Activated CD8-positive, alpha-beta T cell treated with anti-CD3 and anti-CD28 coated beads for 36 hours (primary cell): ENCODE measurements at regions not wholly inside any gene's neighbourhood (a gene's known extent, or its start where the extent isn't known, plus 50 kb on each side); places are given as distances from the start of the nearest gene placed in this dataset.

ENCODE experiments used
- ATAC-seq: fragments of 200-7000 bp; cut with Tn5 transposase; one replicate; pipeline ENCODE4 v1.10.0; 2021; ENCODE audit warnings: mild to moderate bottlenecking, moderate library complexity
- CTCF ChIA-PET: fragments of 350-600 bp; sonication (Branson Sonifier 250); formaldehyde crosslinking; loops from one replicate; lab custom pipeline; 2021; ENCODE audit warnings: antibody characterized with exemption; lab: Charles Lee
- POLR2A ChIA-PET: fragments of 350-600 bp; sonication (Branson Sonifier 250); formaldehyde crosslinking; loops from one replicate; lab custom pipeline; 2021; ENCODE audit warnings: antibody characterized with exemption; lab: Charles Lee
- DNase-seq: peaks from one replicate; pipeline ENCODE4 v3.0.0-alpha.2; 2020
- H3K27ac Mint-ChIP-seq: one replicate; pipeline ENCODE4 v1.8.0; 2021; ENCODE audit warnings: mild to moderate bottlenecking, mixed read lengths
- H3K27me3 Mint-ChIP-seq: one replicate; pipeline ENCODE4 v1.8.0; 2021; ENCODE audit warnings: mixed read lengths
- H3K36me3 Mint-ChIP-seq: one replicate; pipeline ENCODE4 v1.8.0; 2021; ENCODE audit warnings: low read depth, mixed read lengths
- H3K4me1 Mint-ChIP-seq: one replicate; pipeline ENCODE4 v1.8.0; 2021; ENCODE audit warnings: low read depth, mixed read lengths
- H3K4me3 Mint-ChIP-seq: one replicate; pipeline ENCODE4 v1.8.0; 2021; ENCODE audit warnings: mild to moderate bottlenecking, moderate library complexity, mixed read lengths
- H3K9me3 Mint-ChIP-seq: one replicate; pipeline ENCODE4 v1.8.0; 2021; ENCODE audit warnings: mixed read lengths
- CTCF ChIP-seq: fragments of 200-600 bp; IDR thresholded peaks from one replicate; pipeline ENCODE4 v1.8.0; 2022; ENCODE audit warnings: antibody characterized with exemption, mild to moderate bottlenecking
- intact Hi-C: fragments of 100-400 bp; cut with micrococcal nuclease; formaldehyde crosslinking; loops from one replicate; pipeline ENCODE4 v1.10.0; 2022

DNA sequence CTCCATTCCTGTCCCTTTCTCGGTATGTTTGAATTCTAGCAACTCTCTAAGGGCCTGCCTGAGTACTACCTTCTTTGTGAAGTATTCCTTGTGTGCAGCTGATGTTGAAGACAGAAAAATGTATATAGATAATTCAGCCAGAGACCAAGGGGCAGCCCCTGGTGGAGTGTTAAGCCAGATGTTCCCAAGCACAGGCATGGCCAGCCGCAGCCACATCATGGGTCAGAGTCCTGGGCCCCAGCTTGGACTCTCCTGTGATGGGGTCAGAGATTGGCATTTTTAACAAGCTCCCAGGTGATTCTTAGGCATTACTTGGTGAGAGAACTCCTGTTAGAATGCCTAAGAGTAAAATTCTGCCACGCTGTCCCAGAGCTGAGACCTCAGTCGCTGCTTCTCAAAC lies 100.8 kb downstream of the IRF8 start:
- H3K4me3 Mint-ChIP-seq = no peak overlapping the region
- H3K36me3 Mint-ChIP-seq = no peaks in the 10 kb centered on the region
- no peak for TF ChIP-seq CTCF
- ATAC-seq = no peak
- no peak overlapping the region for H3K27ac Mint-ChIP-seq
- DNase-seq = no peak
- peaks cover 4% of the 10 kb centered on the region for H3K27me3 Mint-ChIP-seq
- H3K4me1 Mint-ChIP-seq = peaks cover 38% of the 10 kb centered on the region
- CTCF ChIA-PET = interaction anchor here (5.1 kb wide), 1 partner anchor 180 kb away, joined by 43 read pairs; no protein-coding TSS in a partner anchor
- peaks cover 4% of the 10 kb centered on the region for H3K9me3 Mint-ChIP-seq
- POLR2A ChIA-PET = interaction anchor here (1.0 to 1.5 kb wide), 3 partner anchors 11 to 96 kb away, joined by 3 to 8 read pairs (median 5); no protein-coding TSS in a partner anchor
- intact Hi-C loops = no loop called here

DNA sequence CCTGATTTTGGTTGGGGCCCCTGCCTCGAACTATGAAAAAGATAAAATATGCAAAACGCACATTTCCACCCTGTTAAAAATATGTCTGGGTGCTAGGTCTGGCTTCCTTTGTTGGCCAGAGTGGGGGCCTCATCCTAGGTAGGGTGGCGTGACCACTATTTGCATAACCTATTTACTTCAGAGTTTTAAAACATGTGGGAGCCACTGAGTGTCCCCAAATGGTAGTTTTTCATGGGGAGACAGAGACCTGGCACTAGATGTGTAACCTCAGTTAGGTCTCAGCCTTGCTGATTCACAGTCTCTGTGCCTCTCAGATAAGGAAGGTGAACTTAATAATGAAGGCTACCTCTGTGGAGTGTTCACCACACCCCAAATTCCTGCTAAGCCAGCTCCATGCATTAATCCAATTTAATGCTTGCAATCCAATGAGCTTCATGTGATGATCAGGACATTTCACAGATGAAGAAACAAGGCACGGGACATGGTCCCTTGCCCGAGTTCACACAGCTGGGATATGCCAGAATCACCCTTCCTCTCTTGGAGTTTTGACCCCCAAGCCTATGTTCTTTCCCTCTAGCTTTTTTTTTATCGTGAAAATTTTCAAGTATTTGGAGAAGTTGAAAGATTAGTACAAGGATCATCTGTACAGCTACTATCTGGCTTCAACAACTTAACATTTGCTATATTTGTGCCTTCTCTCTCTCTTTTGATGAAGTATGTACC lies 103.4 kb downstream of the IRF8 start:
- intact Hi-C loops = no loop called here
- H3K27ac Mint-ChIP-seq = no peak overlapping the region
- CTCF ChIA-PET = interaction anchor here (1.1 to 2.1 kb wide), 2 partner anchors 10 to 16 kb away, joined by 4 to 10 read pairs; no protein-coding TSS in a partner anchor

GRCh38 chr16:86007524-86007923 lies 108.6 kb downstream of the IRF8 start:
- peaks cover 4% of the 10 kb centered on the region for H3K27me3 Mint-ChIP-seq
- peak overlapping the region; percentile 16 for H3K4me3 Mint-ChIP-seq
- no peaks in the 10 kb centered on the region for H3K9me3 Mint-ChIP-seq
- H3K4me1 Mint-ChIP-seq = peaks cover 31% of the 10 kb centered on the region
- H3K27ac Mint-ChIP-seq = peak overlapping the region; percentile 76
- ChIA-PET POLR2A (interaction anchor here (0.8 to 1.7 kb wide), 5 partner anchors 9 to 186 kb away, joined by 3 to 5 read pairs (median 3); no protein-coding TSS in a partner anchor), CTCF (interaction anchor here (0.8 to 5.0 kb wide), 4 partner anchors 12 to 187 kb away, joined by 3 to 46 read pairs (median 10); no protein-coding TSS in a partner anchor)
- TF ChIP-seq CTCF = no peak
- intact Hi-C loops = no loop called here
- DNase-seq (no peak), ATAC-seq (peak; percentile 68)
- H3K36me3 Mint-ChIP-seq = no peaks in the 10 kb centered on the region

More for the DNA sequence above, 103.4 kb downstream of the IRF8 start:
- H3K36me3 Mint-ChIP-seq = no peaks in the 10 kb centered on the region
- peaks cover 4% of the 10 kb centered on the region for H3K27me3 Mint-ChIP-seq
- DNase-seq (no peak), ATAC-seq (no peak)
- no peak for TF ChIP-seq CTCF
- peaks cover 4% of the 10 kb centered on the region for H3K9me3 Mint-ChIP-seq
- POLR2A ChIA-PET = interaction anchor here (1.7 kb wide), 1 partner anchor 11 kb away, joined by 4 read pairs; no protein-coding TSS in a partner anchor
- H3K4me3 Mint-ChIP-seq = no peak overlapping the region
- peaks cover 20% of the 10 kb centered on the region for H3K4me1 Mint-ChIP-seq

GRCh38 chr16:86010680-86011141 lies 111.7 kb downstream of the IRF8 start:
- ChIA-PET CTCF (interaction anchor here (8.7 kb wide), 1 partner anchor 190 kb away, joined by 180 read pairs; no protein-coding TSS in a partner anchor), POLR2A (interaction anchor here (1.0 to 1.2 kb wide), 2 partner anchors 15 to 108 kb away, joined by 3 read pairs; no protein-coding TSS in a partner anchor)
- no peak for DNase-seq
- intact Hi-C loops = no loop called here
- peaks cover 3% of the 10 kb centered on the region for H3K36me3 Mint-ChIP-seq
- peaks cover 9% of the 10 kb centered on the region for H3K9me3 Mint-ChIP-seq
- H3K27ac Mint-ChIP-seq = no peak overlapping the region
- no peak for TF ChIP-seq CTCF
- H3K4me3 Mint-ChIP-seq = no peak overlapping the region
- peak; percentile 37 for ATAC-seq
- peaks cover 2% of the 10 kb centered on the region for H3K27me3 Mint-ChIP-seq
- H3K4me1 Mint-ChIP-seq = peaks cover 42% of the 10 kb centered on the region

- DNase-seq (no peak), ATAC-seq (no peak)
- ChIA-PET POLR2A (interaction anchor here (1.0 to 1.2 kb wide), 3 partner anchors 12 to 197 kb away, joined by 3 to 4 read pairs (median 3); no protein-coding TSS in a partner anchor), CTCF (interaction anchor here (1.2 to 8.7 kb wide), 2 partner anchors 95 to 191 kb away, joined by 4 to 180 read pairs; no protein-coding TSS in a partner anchor)
- H3K9me3 Mint-ChIP-seq = peaks cover 9% of the 10 kb centered on the region
- peaks cover 3% of the 10 kb centered on the region for H3K36me3 Mint-ChIP-seq
- peaks cover 48% of the 10 kb centered on the region for H3K4me1 Mint-ChIP-seq
- no peak overlapping the region for H3K27ac Mint-ChIP-seq
- H3K4me3 Mint-ChIP-seq = no peak overlapping the region
- TF ChIP-seq CTCF = no peak
- intact Hi-C loops = no loop called here
- H3K27me3 Mint-ChIP-seq = peaks cover 2% of the 10 kb centered on the region
Observed at GRCh38 chr16:86011532-86011931, 112.6 kb downstream of the IRF8 start.
